OCI-LY3 (cell line): ENCODE measurements at regions not wholly inside any gene's neighbourhood (a gene's known extent, or its start where the extent isn't known, plus 50 kb on each side); places are given as distances from the start of the nearest gene placed in this dataset.

Experiments
- CTCF ChIP-seq: fragments of 200-600, 300-600 bp; sonication (generic); IDR thresholded peaks from 2 replicates; pipeline ENCODE4 v1.5.1; 2014; ENCODE audit warnings: antibody characterized with exemption, low read length, low read depth
- EZH2phosphoT487 ChIP-seq: fragments of 200-600 bp; shearing (Covaris generic); IDR thresholded peaks from 2 replicates; pipeline ENCODE4 v1.6.1; 2018; ENCODE audit warnings: antibody characterized with exemption, mixed run types, low read depth

GRCh38 chr3:1955750-1956149, 142.9 kb upstream of the CNTN4 start:
- TF ChIP-seq CTCF (no peak), EZH2phosphoT487 (no peak)
